Kidney (tissue), 13 donors: ENCODE measurements at regions not wholly inside any gene's neighbourhood (a gene's known extent, or its start where the extent isn't known, plus 50 kb on each side); places are given as distances from the start of the nearest gene placed in this dataset.

Source experiments
- DNase-seq, 5 donors: peaks; one replicate each; pipeline ENCODE4 v3.0.0-alpha.2; 2013 to 2020
- FAIRE-seq: peaks from 2 replicates; lab custom pipeline; 2012; peaks lifted over from hg19 to GRCh38; lab: Jason Lieb, UNC
- H3K27ac ChIP-seq, 2 donors: one replicate each; pipeline ENCODE4 v1.7.0; 2013; ENCODE audit warnings: low read depth in 2 of 2, low read length in 2 of 2, inconsistent platforms in 1 of 2
- H3K27me3 ChIP-seq: one replicate; pipeline ENCODE4 v1.7.1; 2013; ENCODE audit warnings: low read length, inconsistent platforms; ENCODE audit not compliant: control insufficient read depth, insufficient read depth
- H3K36me3 ChIP-seq, 3 donors: one replicate each; pipeline versions ENCODE4 v1.7.0 to v1.7.1; 2013; ENCODE audit warnings: low read length in 3 of 3, control low read depth in 1 of 3, inconsistent platforms in 1 of 3; ENCODE audit not compliant: insufficient read depth in 3 of 3, control insufficient read depth in 2 of 3
- H3K4me1 ChIP-seq, 3 donors: one replicate each; pipeline versions ENCODE4 v1.7.0 to v1.7.1; 2013; ENCODE audit warnings: low read length in 3 of 3, inconsistent platforms in 1 of 3, low read depth in 1 of 3; ENCODE audit not compliant: control insufficient read depth in 2 of 3, insufficient read depth in 2 of 3
- H3K4me3 ChIP-seq, 3 donors: one replicate each; pipeline versions ENCODE4 v1.7.0 to v1.8.1; 2013; ENCODE audit warnings: low read length in 3 of 3, control low read depth in 1 of 3, inconsistent platforms in 1 of 3
- H3K9ac ChIP-seq, 3 donors: one replicate each; pipeline versions ENCODE4 v1.7.0 to v1.7.1; 2013; ENCODE audit warnings: low read length in 3 of 3, control low read depth in 1 of 3, inconsistent platforms in 1 of 3
- H3K9me3 ChIP-seq, 3 donors: one replicate each; pipeline versions ENCODE4 v1.7.0 to v1.7.1; 2013; ENCODE audit warnings: low read length in 3 of 3, control low read depth in 1 of 3, inconsistent platforms in 1 of 3; ENCODE audit not compliant: control insufficient read depth in 2 of 3, insufficient read depth in 1 of 3
- intact Hi-C: fragments of 100-400 bp; cut with DNase I; formaldehyde crosslinking; loops from one replicate; pipeline ENCODE4 v1.11.1; 2022
- TF ChIP-seq, protein P1 (sequence below): IDR thresholded peaks from 3 replicates; pipeline ENCODE4 v1.5.1; 2012; ENCODE audit warnings: mild to moderate bottlenecking, moderate library complexity, borderline replicate concordance; ENCODE audit not compliant: insufficient read depth; ENCODE audit errors: extremely low read depth
- donor health status: control.
- donor health status: control.
- donor health status: control.
- donor health status: control.
- donor health status: control.
- donor health status: DM: yes; HTN: yes; CAD: no.
- donor health status: Normal renal cell carcinoma (clear cell type).

DNA sequence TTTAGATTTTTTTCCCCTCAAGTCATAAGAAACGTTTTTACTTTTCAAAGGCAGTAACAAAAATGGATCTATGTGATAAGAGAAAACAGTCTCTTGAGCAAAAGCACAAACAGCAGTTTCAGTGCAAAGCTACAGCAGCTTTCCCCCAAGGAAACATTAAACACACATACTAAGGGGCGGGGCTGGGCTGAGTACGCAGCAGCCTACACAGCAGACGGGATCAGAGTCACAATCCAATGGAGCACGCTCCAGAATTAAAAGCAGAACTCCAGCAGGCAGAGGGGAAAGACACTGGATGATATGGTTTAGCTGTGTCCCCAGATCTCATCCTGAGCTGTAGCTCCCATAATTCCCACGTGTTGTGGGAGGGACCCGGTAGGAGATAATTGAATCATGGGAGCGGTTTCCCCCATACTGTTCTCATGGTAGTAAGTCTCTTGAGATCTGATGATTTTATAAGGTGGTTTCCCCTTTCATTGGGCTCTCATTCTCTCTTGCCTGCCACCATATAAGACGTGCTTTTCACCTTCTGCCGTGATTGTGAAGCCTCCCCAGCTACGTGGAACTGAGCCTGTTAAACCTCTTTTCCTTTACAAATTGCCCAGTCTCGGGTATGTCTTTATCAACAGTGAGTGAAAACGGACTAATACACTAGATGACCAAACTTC, 116.2 kb upstream of the SLCO3A1 start:
- H3K36me3 ChIP-seq: no peaks in the 10 kb centered on the region
- H3K9ac ChIP-seq: no peak overlapping the region
- FAIRE-seq: no peak
- no peak overlapping the region for H3K4me3 ChIP-seq
- DNase-seq: peak in 2 of 5 donors; percentile 5 to 10
- intact Hi-C loops: no loop called here
- H3K27ac ChIP-seq: no peak overlapping the region
- no peaks in the 10 kb centered on the region for H3K27me3 ChIP-seq
- H3K4me1 ChIP-seq: no peaks in the 10 kb centered on the region
- H3K9me3 ChIP-seq: no peaks in the 10 kb centered on the region
- TF ChIP-seq, protein P1, sequence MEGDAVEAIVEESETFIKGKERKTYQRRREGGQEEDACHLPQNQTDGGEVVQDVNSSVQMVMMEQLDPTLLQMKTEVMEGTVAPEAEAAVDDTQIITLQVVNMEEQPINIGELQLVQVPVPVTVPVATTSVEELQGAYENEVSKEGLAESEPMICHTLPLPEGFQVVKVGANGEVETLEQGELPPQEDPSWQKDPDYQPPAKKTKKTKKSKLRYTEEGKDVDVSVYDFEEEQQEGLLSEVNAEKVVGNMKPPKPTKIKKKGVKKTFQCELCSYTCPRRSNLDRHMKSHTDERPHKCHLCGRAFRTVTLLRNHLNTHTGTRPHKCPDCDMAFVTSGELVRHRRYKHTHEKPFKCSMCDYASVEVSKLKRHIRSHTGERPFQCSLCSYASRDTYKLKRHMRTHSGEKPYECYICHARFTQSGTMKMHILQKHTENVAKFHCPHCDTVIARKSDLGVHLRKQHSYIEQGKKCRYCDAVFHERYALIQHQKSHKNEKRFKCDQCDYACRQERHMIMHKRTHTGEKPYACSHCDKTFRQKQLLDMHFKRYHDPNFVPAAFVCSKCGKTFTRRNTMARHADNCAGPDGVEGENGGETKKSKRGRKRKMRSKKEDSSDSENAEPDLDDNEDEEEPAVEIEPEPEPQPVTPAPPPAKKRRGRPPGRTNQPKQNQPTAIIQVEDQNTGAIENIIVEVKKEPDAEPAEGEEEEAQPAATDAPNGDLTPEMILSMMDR: no peak

DNA sequence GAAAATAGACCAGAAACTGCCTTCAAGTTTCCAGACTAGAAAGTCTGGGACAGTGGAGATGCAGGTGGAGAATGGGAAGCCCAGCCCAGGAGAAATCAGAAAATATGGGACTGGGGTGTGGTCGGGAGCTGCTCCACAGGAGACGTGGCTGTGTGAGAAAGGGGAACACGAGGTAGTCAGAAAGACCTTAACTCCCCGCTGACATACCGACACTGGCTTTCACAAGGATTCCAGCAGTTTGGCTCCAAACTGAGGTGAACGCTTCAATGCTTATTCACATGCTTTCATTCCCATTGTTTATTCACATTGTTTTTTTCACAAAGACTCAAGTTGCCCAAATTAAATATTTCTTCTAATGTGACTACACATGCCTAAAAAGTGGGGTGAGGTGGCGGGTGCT, 111.5 kb upstream of the SLCO3A1 start:
- DNase-seq (no peak), FAIRE-seq (no peak)
- no peaks in the 10 kb centered on the region for H3K36me3 ChIP-seq
- intact Hi-C loops: no loop called here
- TF ChIP-seq, protein P1: no peak
- H3K27ac ChIP-seq: no peak overlapping the region
- no peak overlapping the region for H3K9ac ChIP-seq
- no peaks in the 10 kb centered on the region for H3K4me1 ChIP-seq
- no peaks in the 10 kb centered on the region for H3K9me3 ChIP-seq
- H3K27me3 ChIP-seq: no peaks in the 10 kb centered on the region
- H3K4me3 ChIP-seq: no peak overlapping the region

DNA sequence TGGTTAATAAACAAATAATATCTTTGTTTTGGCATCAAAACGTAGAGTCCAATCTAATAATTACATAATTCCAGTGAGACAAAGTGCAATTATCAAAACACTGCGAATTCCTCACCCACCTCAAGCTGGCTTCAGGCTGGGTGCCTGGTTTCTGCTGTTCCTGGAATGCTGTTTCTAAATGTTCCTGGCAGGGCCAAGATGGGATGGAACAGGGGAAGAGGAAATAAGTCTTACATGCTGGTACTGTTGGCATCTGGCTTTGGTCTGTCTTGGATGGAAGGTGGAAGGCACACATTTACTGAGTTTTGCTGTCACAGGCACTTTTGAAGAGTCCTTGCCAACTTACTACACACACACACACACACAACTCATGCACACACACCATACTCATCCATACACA, 101.9 kb upstream of the SLCO3A1 start:
- Histone ChIP-seq H3K9ac (no peak overlapping the region), H3K9me3 (no peaks in the 10 kb centered on the region), H3K4me3 (no peak overlapping the region), H3K27ac (no peak overlapping the region), H3K27me3 (no peaks in the 10 kb centered on the region), H3K4me1 (no peaks in the 10 kb centered on the region), H3K36me3 (no peaks in the 10 kb centered on the region)
- intact Hi-C loops: no loop called here
- DNase-seq (no peak), FAIRE-seq (no peak)
- TF ChIP-seq, protein P1: no peak
